Prostate gland (tissue), 2 donors: ENCODE measurements at regions not wholly inside any gene's neighbourhood (a gene's known extent, or its start where the extent isn't known, plus 50 kb on each side); places are given as distances from the start of the nearest gene placed in this dataset.

Experiments
- DNase-seq: peaks from one replicate; pipeline ENCODE4 v3.0.0-alpha.2; 2019; ENCODE audit warnings: low spot score
- H3K27ac ChIP-seq, 2 donors: fragments of 200-600 bp; sonication (generic); 2 replicates each; pipeline ENCODE4 v1.5.1; 2017 to 2019
- H3K27me3 ChIP-seq: fragments of 200-600 bp; sonication (generic); replicated peaks from 2 replicates; pipeline ENCODE4 v1.5.1; 2019; ENCODE audit not compliant: insufficient read depth
- H3K36me3 ChIP-seq, 2 donors: fragments of 200-600 bp; sonication (generic); 1 replicate in 1 of 2; 2 replicates in 1 of 2; pipeline versions ENCODE4 v1.5.1 to v1.8.1; 2017 to 2019
- H3K4me1 ChIP-seq: fragments of 200-600 bp; sonication (generic); replicated peaks from 2 replicates; pipeline ENCODE4 v1.5.1; 2019
- H3K4me3 ChIP-seq, 2 donors: fragments of 200-600 bp; sonication (generic); 2 replicates each; pipeline ENCODE4 v1.5.1; 2017 to 2019
- H3K9me3 ChIP-seq: fragments of 200-600 bp; sonication (generic); 2 replicates; pipeline ENCODE4 v1.5.1; 2017
- POLR2A ChIP-seq: fragments of 450-650 bp; IDR thresholded peaks from one replicate; pipeline ENCODE4 v1.6.1; 2016; ENCODE audit warnings: antibody characterized with exemption, mild to moderate bottlenecking
- POLR2AphosphoS5 ChIP-seq: sonication (generic); formaldehyde crosslinking; IDR thresholded peaks from one replicate; pipeline ENCODE4 v1.6.1; 2017; ENCODE audit warnings: antibody characterized with exemption
- WGBS: methylation state at CpG from one replicate; pipeline ENCODE4 v1.1.5; 2018; 5-methylcytosine and 5-hydroxymethylcytosine counted together
- intact Hi-C: fragments of 100-400 bp; cut with DNase I; formaldehyde crosslinking; loops from one replicate; pipeline ENCODE4 v1.14.2; 2022
- TF ChIP-seq, protein P1 (sequence below), 4 experiments: fragments of 200-600 bp in 2 of 4; fragments of 450-650 bp in 2 of 4; sonication (generic) in 2 of 4; IDR thresholded peaks; 1 replicate in 3 of 4; 2 replicates in 1 of 4; pipeline ENCODE4 v1.5.1; 2016 to 2019; ENCODE audit warnings: antibody characterized with exemption in 4 of 4, mild to moderate bottlenecking in 2 of 4, moderate library complexity in 2 of 4

DNA sequence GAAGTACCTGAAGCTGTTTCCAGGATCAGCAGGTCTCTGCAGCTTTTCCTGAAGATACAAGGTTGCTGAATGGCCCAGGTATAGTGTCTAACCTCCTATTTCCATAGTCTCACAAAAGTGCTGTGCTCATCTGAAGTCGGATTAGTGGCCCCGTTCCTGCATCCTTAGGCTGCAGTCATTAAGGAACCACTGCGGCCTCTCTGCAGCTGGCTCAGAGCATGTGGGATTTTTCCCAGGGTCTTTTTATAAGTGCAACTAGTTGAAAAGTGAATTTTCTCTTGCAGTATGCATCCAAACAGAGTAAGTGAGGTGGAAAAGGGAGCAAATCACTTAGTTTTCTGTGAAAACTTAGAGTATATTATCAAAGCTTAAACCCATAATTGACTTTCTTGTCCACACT is 565.3 kb upstream of the NEGR1 start:
- intact Hi-C loops = loop anchor here (10.0 kb wide), 1 partner anchor 223 kb away; no protein-coding TSS in a partner anchor
- H3K27me3 ChIP-seq = no peaks in the 10 kb centered on the region
- H3K27ac ChIP-seq = no peak overlapping the region
- H3K4me1 ChIP-seq = no peaks in the 10 kb centered on the region
- no peak for DNase-seq
- WGBS = 77% methylated on average over 3 of the region's 3 CpGs
- no peaks in the 10 kb centered on the region for H3K36me3 ChIP-seq
- no peaks in the 10 kb centered on the region for H3K9me3 ChIP-seq
- H3K4me3 ChIP-seq = no peak overlapping the region
- TF ChIP-seq, protein P1, sequence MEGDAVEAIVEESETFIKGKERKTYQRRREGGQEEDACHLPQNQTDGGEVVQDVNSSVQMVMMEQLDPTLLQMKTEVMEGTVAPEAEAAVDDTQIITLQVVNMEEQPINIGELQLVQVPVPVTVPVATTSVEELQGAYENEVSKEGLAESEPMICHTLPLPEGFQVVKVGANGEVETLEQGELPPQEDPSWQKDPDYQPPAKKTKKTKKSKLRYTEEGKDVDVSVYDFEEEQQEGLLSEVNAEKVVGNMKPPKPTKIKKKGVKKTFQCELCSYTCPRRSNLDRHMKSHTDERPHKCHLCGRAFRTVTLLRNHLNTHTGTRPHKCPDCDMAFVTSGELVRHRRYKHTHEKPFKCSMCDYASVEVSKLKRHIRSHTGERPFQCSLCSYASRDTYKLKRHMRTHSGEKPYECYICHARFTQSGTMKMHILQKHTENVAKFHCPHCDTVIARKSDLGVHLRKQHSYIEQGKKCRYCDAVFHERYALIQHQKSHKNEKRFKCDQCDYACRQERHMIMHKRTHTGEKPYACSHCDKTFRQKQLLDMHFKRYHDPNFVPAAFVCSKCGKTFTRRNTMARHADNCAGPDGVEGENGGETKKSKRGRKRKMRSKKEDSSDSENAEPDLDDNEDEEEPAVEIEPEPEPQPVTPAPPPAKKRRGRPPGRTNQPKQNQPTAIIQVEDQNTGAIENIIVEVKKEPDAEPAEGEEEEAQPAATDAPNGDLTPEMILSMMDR (IDR thresholded peaks at IDR 0.05) = no peak
- TF ChIP-seq POLR2AphosphoS5 (no peak), POLR2A (no peak)

DNA sequence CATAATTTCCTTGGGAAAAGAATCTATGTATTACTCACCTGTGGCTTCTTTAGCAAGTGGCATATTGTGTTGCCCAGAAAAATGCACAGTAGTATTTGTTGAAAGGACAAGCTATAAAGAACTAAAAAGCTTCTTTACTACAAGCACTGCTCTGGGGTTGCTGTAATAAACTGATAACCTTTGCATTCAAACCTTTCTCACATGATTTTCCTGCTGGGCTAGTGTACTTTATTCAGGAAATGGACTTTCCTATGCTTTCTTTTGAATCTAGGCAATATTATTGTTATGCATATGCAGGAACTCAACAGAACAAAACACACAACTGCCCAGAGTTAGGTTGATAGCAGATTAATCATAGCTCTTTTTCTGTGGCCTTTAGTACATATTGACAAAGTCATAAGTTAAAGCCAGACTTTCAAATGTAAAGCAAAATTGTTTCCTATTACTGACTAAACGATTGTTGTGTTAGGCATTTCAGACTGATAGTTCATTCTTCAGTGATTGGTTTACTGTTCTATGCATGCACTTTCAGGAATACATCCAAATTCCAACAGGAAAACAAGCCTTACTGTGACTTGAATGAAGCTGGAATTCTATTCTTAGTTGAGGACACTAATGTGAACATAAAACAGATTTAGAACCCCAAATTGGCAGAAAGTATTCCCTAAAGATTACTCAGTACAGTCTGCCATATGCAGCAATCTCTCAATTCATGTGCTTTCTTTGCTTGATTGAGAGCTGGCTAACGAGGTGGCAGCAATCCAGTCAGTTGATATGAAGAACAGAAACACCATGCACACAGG is 564.3 kb upstream of the NEGR1 start:
- 65% methylated on average over 2 of the region's 2 CpGs for WGBS
- no peak for DNase-seq
- no peaks in the 10 kb centered on the region for H3K27me3 ChIP-seq
- H3K9me3 ChIP-seq = no peaks in the 10 kb centered on the region
- no peak overlapping the region for H3K27ac ChIP-seq
- intact Hi-C loops = loop anchor here (10.0 kb wide), 1 partner anchor 222 kb away; no protein-coding TSS in a partner anchor
- no peak overlapping the region for H3K4me3 ChIP-seq
- H3K36me3 ChIP-seq = no peaks in the 10 kb centered on the region
- H3K4me1 ChIP-seq = no peaks in the 10 kb centered on the region
- TF ChIP-seq, protein P1 (IDR thresholded peaks at IDR 0.05) = no peak
- TF ChIP-seq POLR2AphosphoS5 (no peak), POLR2A (no peak)

DNA sequence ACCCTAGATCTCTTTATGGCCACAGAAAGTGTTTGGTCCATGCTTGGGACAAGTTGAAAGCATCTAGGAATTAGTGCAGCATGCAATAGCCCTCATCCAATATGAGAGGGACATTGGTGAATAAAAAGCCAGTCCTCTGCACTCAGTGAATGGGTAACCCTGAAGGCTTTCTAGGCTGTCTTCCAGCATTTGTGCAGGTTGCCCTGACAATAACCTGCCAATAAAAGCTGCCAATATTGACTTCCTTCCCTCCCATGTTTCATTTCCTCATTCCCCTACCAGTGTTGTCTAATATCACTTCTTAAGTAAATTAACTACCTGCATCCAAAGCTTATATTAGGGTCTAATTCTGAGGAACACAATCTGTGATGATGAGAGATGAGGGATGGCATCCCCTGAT is 563.6 kb upstream of the NEGR1 start:
- Histone ChIP-seq H3K4me1 (no peaks in the 10 kb centered on the region), H3K27me3 (no peaks in the 10 kb centered on the region), H3K27ac (no peak overlapping the region), H3K9me3 (no peaks in the 10 kb centered on the region), H3K36me3 (no peaks in the 10 kb centered on the region), H3K4me3 (no peak overlapping the region)
- TF ChIP-seq POLR2AphosphoS5 (no peak), POLR2A (no peak)
- TF ChIP-seq, protein P1 (IDR thresholded peaks at IDR 0.05) = no peak
- intact Hi-C loops = loop anchor here (10.0 kb wide), 1 partner anchor 221 kb away; no protein-coding TSS in a partner anchor
- no peak for DNase-seq

DNA sequence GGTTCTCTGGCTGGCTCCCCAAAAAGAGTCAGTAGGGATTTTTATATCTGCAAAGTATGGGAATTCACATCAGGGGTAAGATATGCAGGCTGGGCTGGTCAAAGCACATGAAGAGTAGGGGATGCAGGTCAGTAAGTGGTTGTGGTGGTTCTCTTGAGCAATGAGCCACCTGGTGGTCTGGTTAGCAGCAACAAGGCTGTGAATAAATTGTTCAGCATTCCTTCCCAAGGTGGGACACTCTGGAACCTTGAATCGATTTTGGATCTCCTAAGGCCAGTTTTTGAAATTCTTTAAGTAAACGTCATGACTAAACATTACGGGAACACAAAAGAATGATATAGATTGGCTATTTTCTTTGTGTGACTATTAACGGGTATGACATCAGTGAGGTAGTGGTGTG is 563.0 kb upstream of the NEGR1 start:
- intact Hi-C loops = loop anchor here (10.0 kb wide), 1 partner anchor 221 kb away; no protein-coding TSS in a partner anchor

More for the DNA sequence above, 563.0 kb upstream of the NEGR1 start:
- H3K27me3 ChIP-seq = no peaks in the 10 kb centered on the region
- DNase-seq = no peak
- 83% methylated on average over 4 of the region's 4 CpGs for WGBS
- H3K36me3 ChIP-seq = no peaks in the 10 kb centered on the region
- H3K4me1 ChIP-seq = no peaks in the 10 kb centered on the region
- H3K27ac ChIP-seq = no peak overlapping the region
- TF ChIP-seq, protein P1 (IDR thresholded peaks at IDR 0.05) = no peak
- no peak for TF ChIP-seq POLR2A
- TF ChIP-seq POLR2AphosphoS5 = no peak
- no peak overlapping the region for H3K4me3 ChIP-seq
- H3K9me3 ChIP-seq = no peaks in the 10 kb centered on the region
